ENCODE measurements at regions not wholly inside any gene's neighbourhood (a gene's known extent, or its start where the extent isn't known, plus 50 kb on each side); places are given as distances from the start of the nearest gene placed in this dataset.

DNA sequence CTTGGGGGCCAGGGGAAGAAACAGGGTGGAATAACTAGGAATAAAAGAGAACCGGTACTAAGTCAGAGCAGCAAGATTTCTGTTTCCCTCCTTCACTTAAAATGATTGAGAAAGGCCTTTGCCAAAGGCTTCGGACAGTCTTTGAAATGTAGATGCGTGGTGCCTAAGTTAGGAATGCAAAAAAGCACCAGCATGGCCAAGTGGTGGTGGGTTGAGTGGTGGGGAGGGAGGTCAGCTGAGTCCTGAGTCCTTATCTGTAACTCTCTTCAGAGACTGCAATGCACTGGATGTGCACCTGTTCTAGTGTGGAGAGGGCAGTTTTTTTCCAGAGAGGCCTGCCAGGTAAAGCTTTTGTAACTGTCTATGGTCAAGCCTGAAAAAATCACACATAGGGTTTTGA, 919.9 kb downstream of the FSCB start:
- no peak for ATAC-seq
- no peaks in the 10 kb centered on the region for H3K4me1 ChIP-seq (ENCODE audit: insufficient read depth, low read length)
- ChIA-PET POLR2A (no interaction called here), CTCF (ENCODE audit: low intra/inter-chr PET ratio, low total read pairs) (no interaction called here)
- 0% methylated on average over 3 of the region's 3 CpGs for WGBS (ENCODE audit: low lambda C conversion rate)
- H3K4me3 ChIP-seq (replicated peaks in 1 of 3; ENCODE audit: insufficient read depth in 1 of 3, low read depth in 2 of 3, low read length in 3 of 3) = no peak overlapping the region
- H3K4me2 ChIP-seq (ENCODE audit: low read depth, low read length) = no peak overlapping the region
- TF ChIP-seq RBM22 (optimal IDR thresholded peaks at IDR 0.05; ENCODE audit: low read length) = no peak
- no peak for TF ChIP-seq SP4 (CRISPR knock-in tag; IDR thresholded peaks at IDR 0.05)
- TF ChIP-seq, protein P1, sequence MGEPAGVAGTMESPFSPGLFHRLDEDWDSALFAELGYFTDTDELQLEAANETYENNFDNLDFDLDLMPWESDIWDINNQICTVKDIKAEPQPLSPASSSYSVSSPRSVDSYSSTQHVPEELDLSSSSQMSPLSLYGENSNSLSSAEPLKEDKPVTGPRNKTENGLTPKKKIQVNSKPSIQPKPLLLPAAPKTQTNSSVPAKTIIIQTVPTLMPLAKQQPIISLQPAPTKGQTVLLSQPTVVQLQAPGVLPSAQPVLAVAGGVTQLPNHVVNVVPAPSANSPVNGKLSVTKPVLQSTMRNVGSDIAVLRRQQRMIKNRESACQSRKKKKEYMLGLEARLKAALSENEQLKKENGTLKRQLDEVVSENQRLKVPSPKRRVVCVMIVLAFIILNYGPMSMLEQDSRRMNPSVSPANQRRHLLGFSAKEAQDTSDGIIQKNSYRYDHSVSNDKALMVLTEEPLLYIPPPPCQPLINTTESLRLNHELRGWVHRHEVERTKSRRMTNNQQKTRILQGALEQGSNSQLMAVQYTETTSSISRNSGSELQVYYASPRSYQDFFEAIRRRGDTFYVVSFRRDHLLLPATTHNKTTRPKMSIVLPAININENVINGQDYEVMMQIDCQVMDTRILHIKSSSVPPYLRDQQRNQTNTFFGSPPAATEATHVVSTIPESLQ (CRISPR knock-in tag; conservative IDR thresholded peaks at IDR 0.05) = no peak
- no peak for TF ChIP-seq RFX5 (IDR thresholded peaks at IDR 0.05; ENCODE audit: low read depth, low read length)
- TF ChIP-seq ZNF672 (CRISPR knock-in tag; IDR thresholded peaks at IDR 0.05) = no peak
- TF ChIP-seq TBX3 (IDR thresholded peaks at IDR 0.05; ENCODE audit: borderline replicate concordance) = no peak
- no peak for TF ChIP-seq ZNF605 (CRISPR knock-in tag; IDR thresholded peaks at IDR 0.05)
- no peak for TF ChIP-seq ZSCAN12 (CRISPR knock-in tag; IDR thresholded peaks at IDR 0.05)
- TF ChIP-seq, protein P2, sequence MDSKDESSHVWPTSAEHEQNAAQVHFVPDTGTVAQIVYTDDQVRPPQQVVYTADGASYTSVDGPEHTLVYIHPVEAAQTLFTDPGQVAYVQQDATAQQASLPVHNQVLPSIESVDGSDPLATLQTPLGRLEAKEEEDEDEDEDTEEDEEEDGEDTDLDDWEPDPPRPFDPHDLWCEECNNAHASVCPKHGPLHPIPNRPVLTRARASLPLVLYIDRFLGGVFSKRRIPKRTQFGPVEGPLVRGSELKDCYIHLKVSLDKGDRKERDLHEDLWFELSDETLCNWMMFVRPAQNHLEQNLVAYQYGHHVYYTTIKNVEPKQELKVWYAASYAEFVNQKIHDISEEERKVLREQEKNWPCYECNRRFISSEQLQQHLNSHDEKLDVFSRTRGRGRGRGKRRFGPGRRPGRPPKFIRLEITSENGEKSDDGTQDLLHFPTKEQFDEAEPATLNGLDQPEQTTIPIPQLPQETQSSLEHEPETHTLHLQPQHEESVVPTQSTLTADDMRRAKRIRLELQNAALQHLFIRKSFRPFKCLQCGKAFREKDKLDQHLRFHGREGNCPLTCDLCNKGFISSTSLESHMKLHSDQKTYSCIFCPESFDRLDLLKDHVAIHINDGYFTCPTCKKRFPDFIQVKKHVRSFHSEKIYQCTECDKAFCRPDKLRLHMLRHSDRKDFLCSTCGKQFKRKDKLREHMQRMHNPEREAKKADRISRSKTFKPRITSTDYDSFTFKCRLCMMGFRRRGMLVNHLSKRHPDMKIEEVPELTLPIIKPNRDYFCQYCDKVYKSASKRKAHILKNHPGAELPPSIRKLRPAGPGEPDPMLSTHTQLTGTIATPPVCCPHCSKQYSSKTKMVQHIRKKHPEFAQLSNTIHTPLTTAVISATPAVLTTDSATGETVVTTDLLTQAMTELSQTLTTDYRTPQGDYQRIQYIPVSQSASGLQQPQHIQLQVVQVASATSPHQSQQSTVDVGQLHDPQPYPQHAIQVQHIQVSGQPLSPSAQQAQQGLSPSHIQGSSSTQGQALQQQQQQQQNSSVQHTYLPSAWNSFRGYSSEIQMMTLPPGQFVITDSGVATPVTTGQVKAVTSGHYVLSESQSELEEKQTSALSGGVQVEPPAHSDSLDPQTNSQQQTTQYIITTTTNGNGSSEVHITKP (CRISPR knock-in tag; IDR thresholded peaks at IDR 0.05; ENCODE audit: low read depth) = no peak
- no peak for TF ChIP-seq ZFP36L2 (CRISPR knock-in tag; IDR thresholded peaks at IDR 0.05)
- no peaks in the 10 kb centered on the region for H3K79me2 ChIP-seq (ENCODE audit: insufficient read depth, low read length)
- intact Hi-C loops (cut with micrococcal nuclease; ENCODE audit: unreplicated experiment) = no loop called here
- no peaks in the 10 kb centered on the region for H3K36me3 ChIP-seq (replicated peaks in 1 of 2; ENCODE audit: control insufficient read depth in 1 of 2, insufficient read depth in 2 of 2, low read length in 2 of 2)
- FAIRE-seq = no peak
- no peak overlapping the region for H2AFZ ChIP-seq (ENCODE audit: low read length)
- DNase-seq (ENCODE audit: low spot score) = no peak
- peaks cover 3% of the 10 kb centered on the region; the same call in 1 of the 2 replicates for H3K9me3 ChIP-seq (ENCODE audit: low read length)
- no peak overlapping the region for H3K9ac ChIP-seq (ENCODE audit: insufficient read depth, low read depth, low read length)
- in situ Hi-C loops (cut with HindIII; ENCODE audit: extremely low pct_ligation_motif_present, low pct_unique_long_range_greater_than_20kb) = no loop called here
- H3K27me3 ChIP-seq (ENCODE audit: control insufficient read depth in 1 of 2, insufficient read depth in 2 of 2, low read length in 2 of 2) = no peaks in the 10 kb centered on the region
- no peaks in the 10 kb centered on the region for H4K20me1 ChIP-seq (ENCODE audit: insufficient read depth, low read length)
- no peak overlapping the region for H3K27ac ChIP-seq (ENCODE audit: extremely low read length, insufficient read depth, low read length)
- no TSS peak for BruUV-seq (replicated peaks)
